BLaER1 treated with 17β-estradiol and CSF1 and Interleukin-3, amounts not matched to agents 10 nM and 100 nM (cell line): ENCODE measurements at regions not wholly inside any gene's neighbourhood (a gene's known extent, or its start where the extent isn't known, plus 50 kb on each side); places are given as distances from the start of the nearest gene placed in this dataset.

Source experiments
- H3K27ac ChIP-seq, 11 experiments: shearing (Covaris generic); formaldehyde crosslinking; 2 replicates each; pipeline ENCODE4 v1.8.1; 2022
- H3K27me3 ChIP-seq, 11 experiments: shearing (Covaris generic); formaldehyde crosslinking; 2 replicates each; pipeline ENCODE4 v1.8.1; 2022
- H3K36me3 ChIP-seq, 11 experiments: shearing (Covaris generic); formaldehyde crosslinking; 2 replicates each; pipeline ENCODE4 v1.8.1; 2022
- H3K4me1 ChIP-seq, 10 experiments: shearing (Covaris generic); formaldehyde crosslinking; 2 replicates each; pipeline ENCODE4 v1.8.1; 2022
- H3K4me2 ChIP-seq, 11 experiments: shearing (Covaris generic); formaldehyde crosslinking; 2 replicates each; pipeline ENCODE4 v1.8.1; 2022
- H3K4me3 ChIP-seq, 10 experiments: shearing (Covaris generic); formaldehyde crosslinking; 2 replicates each; pipeline ENCODE4 v1.8.1; 2022
- H3K9ac ChIP-seq, 11 experiments: shearing (Covaris generic); formaldehyde crosslinking; 2 replicates each; pipeline ENCODE4 v1.8.1; 2022
- H3K9me3 ChIP-seq, 11 experiments: shearing (Covaris generic); formaldehyde crosslinking; replicated peaks in 1 of 11; 2 replicates each; pipeline ENCODE4 v1.8.1; 2022
- H4K20me1 ChIP-seq, 11 experiments: shearing (Covaris generic); formaldehyde crosslinking; 2 replicates each; pipeline ENCODE4 v1.8.1; 2022
- Cebpa-rat ChIP-seq, 11 experiments: shearing (Covaris generic); IDR thresholded peaks; 2 replicates each; pipeline ENCODE4 v1.8.1; 2022

- peaks cover 0 to 62% (median 48%) of the 10 kb centered on the region in 10 experiments; a peak in 16 of 20 replicates for H3K4me1 ChIP-seq
- no peak overlapping the region for H3K4me3 ChIP-seq
- H3K9me3 ChIP-seq = peaks cover 42 to 65% (median 49%) of the 10 kb centered on the region in 11 experiments
- TF ChIP-seq Cebpa-rat (IDR thresholded peaks at IDR 0.05) = no peak
- no peak overlapping the region for H3K27ac ChIP-seq
- peaks cover 0 to 13% (median 0%) of the 10 kb centered on the region in 11 experiments; a peak in 3 of 22 replicates for H3K36me3 ChIP-seq
- H3K27me3 ChIP-seq = peaks cover 0 to 45% (median 11%) of the 10 kb centered on the region in 11 experiments; a peak in 13 of 22 replicates
- H4K20me1 ChIP-seq = no peaks in the 10 kb centered on the region; a peak in 1 of 22 replicates
- H3K4me2 ChIP-seq = peak overlapping the region in 10 of 11 experiments; percentile 10 to 87 (median 60); a peak in 19 of 22 replicates
- H3K9ac ChIP-seq = 0 out of 22 replicates have a peak overlapping the region, but pooled peaks of 1 of the 11 experiments have one; percentile 6
Observed at GRCh38 chr10:131774681-131775085, 126.1 kb upstream of the PPP2R2D start.

GRCh38 chr10:131775433-131775832 lies 125.4 kb upstream of the PPP2R2D start:
- 0 out of 20 replicates have a peak overlapping the region, but pooled peaks of 1 of the 10 experiments have one; percentile 4 for H3K4me3 ChIP-seq
- H3K9ac ChIP-seq = no peak overlapping the region
- no peak for TF ChIP-seq Cebpa-rat (IDR thresholded peaks at IDR 0.05)
- H3K27ac ChIP-seq = no peak overlapping the region
- peaks cover 42 to 73% (median 54%) of the 10 kb centered on the region in 11 experiments for H3K9me3 ChIP-seq
- peaks cover 0 to 57% (median 48%) of the 10 kb centered on the region in 10 experiments; a peak in 16 of 20 replicates for H3K4me1 ChIP-seq
- H3K4me2 ChIP-seq = peak overlapping the region in 9 of 11 experiments; percentile 42 to 87 (median 61); a peak in 18 of 22 replicates
- no peaks in the 10 kb centered on the region; a peak in 1 of 22 replicates for H4K20me1 ChIP-seq
- peaks cover 0 to 13% (median 0%) of the 10 kb centered on the region in 11 experiments; a peak in 3 of 22 replicates for H3K36me3 ChIP-seq
- H3K27me3 ChIP-seq = peaks cover 0 to 45% (median 11%) of the 10 kb centered on the region in 11 experiments; a peak in 13 of 22 replicates

GRCh38 chr10:131775833-131776232 lies 125.0 kb upstream of the PPP2R2D start:
- Histone ChIP-seq H3K9me3 (peaks cover 42 to 77% (median 58%) of the 10 kb centered on the region in 11 experiments), H3K4me3 (peak overlapping the region in 1 of 10 experiments; percentile 4; a peak in 1 of 20 replicates), H3K4me2 (peak overlapping the region in 9 of 11 experiments; percentile 42 to 87 (median 61); a peak in 13 of 22 replicates), H3K27ac (no peak overlapping the region), H3K27me3 (peaks cover 0 to 45% (median 11%) of the 10 kb centered on the region in 11 experiments; a peak in 13 of 22 replicates), H3K9ac (no peak overlapping the region), H3K4me1 (peaks cover 0 to 55% (median 48%) of the 10 kb centered on the region in 10 experiments; a peak in 16 of 20 replicates), H4K20me1 (no peaks in the 10 kb centered on the region; a peak in 1 of 22 replicates), H3K36me3 (peaks cover 0 to 13% (median 0%) of the 10 kb centered on the region in 11 experiments; a peak in 3 of 22 replicates)
- TF ChIP-seq Cebpa-rat (IDR thresholded peaks at IDR 0.05) = no peak

- Histone ChIP-seq H3K27me3 (peaks cover 0 to 44% (median 11%) of the 10 kb centered on the region in 11 experiments; a peak in 13 of 22 replicates), H3K4me3 (peak overlapping the region in 4 of 10 experiments; percentile 2 to 18 (median 10); a peak in 1 of 20 replicates), H3K9me3 (peaks cover 42 to 83% (median 61%) of the 10 kb centered on the region in 11 experiments), H3K4me1 (peaks cover 0 to 48% (median 42%) of the 10 kb centered on the region in 10 experiments; a peak in 16 of 20 replicates), H3K4me2 (no peak overlapping the region), H4K20me1 (no peaks in the 10 kb centered on the region; a peak in 1 of 22 replicates), H3K36me3 (peaks cover 0 to 13% (median 0%) of the 10 kb centered on the region in 11 experiments; a peak in 3 of 22 replicates), H3K27ac (no peak overlapping the region), H3K9ac (no peak overlapping the region)
- TF ChIP-seq Cebpa-rat (IDR thresholded peaks at IDR 0.05) = no peak
Observed at GRCh38 chr10:131776496-131776895, 124.3 kb upstream of the PPP2R2D start.

- H3K27me3 ChIP-seq = peaks cover 0 to 38% (median 11%) of the 10 kb centered on the region in 11 experiments; a peak in 13 of 22 replicates
- H3K4me1 ChIP-seq = peaks cover 0 to 42% (median 36%) of the 10 kb centered on the region in 10 experiments; a peak in 16 of 20 replicates
- peaks cover 46 to 90% (median 64%) of the 10 kb centered on the region in 11 experiments for H3K9me3 ChIP-seq
- no peak overlapping the region for H3K4me2 ChIP-seq
- peak overlapping the region in 2 of 10 experiments; percentile 2 to 18; a peak in 1 of 20 replicates for H3K4me3 ChIP-seq
- no peaks in the 10 kb centered on the region; a peak in 1 of 22 replicates for H4K20me1 ChIP-seq
- H3K9ac ChIP-seq = no peak overlapping the region
- H3K27ac ChIP-seq = no peak overlapping the region
- H3K36me3 ChIP-seq = peaks cover 0 to 13% (median 0%) of the 10 kb centered on the region in 11 experiments; a peak in 3 of 22 replicates
- TF ChIP-seq Cebpa-rat (IDR thresholded peaks at IDR 0.05) = no peak
Observed at GRCh38 chr10:131777162-131777561, 123.6 kb upstream of the PPP2R2D start.

DNA sequence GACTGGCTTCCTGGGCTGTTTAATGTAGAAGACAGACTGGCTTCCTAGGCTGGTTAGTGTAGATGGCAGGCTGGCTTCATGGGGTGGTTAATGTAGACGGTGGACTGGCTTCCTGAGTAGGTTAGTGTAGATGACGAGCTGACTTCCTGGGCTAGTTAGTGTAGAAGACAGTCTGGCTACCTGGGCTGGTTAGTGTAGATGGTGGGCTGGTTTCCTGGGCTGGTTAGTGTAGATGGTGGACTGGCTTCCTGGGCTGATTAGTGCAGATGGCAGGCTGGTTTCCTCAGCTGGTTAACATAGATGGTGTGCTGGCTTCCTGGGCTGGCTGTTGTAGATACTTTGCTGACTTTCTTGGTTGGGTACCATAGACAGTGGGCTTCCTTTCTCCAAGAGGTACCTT lies 122.9 kb upstream of the PPP2R2D start:
- Histone ChIP-seq H3K9ac (no peak overlapping the region), H3K4me2 (no peak overlapping the region), H4K20me1 (no peaks in the 10 kb centered on the region; a peak in 1 of 22 replicates), H3K27me3 (peaks cover 0 to 30% (median 11%) of the 10 kb centered on the region in 11 experiments; a peak in 13 of 22 replicates), H3K36me3 (peaks cover 0 to 13% (median 0%) of the 10 kb centered on the region in 11 experiments; a peak in 3 of 22 replicates), H3K4me1 (peaks cover 0 to 34% (median 28%) of the 10 kb centered on the region in 10 experiments; a peak in 16 of 20 replicates), H3K4me3 (peak overlapping the region in 1 of 10 experiments; percentile 2; a peak in 3 of 20 replicates), H3K9me3 (peaks cover 54 to 98% (median 71%) of the 10 kb centered on the region in 11 experiments), H3K27ac (no peak overlapping the region)
- no peak for TF ChIP-seq Cebpa-rat (IDR thresholded peaks at IDR 0.05)

GRCh38 chr10:131778385-131778784 lies 122.4 kb upstream of the PPP2R2D start:
- Histone ChIP-seq H3K4me1 (peaks cover 0 to 30% (median 24%) of the 10 kb centered on the region in 10 experiments; a peak in 16 of 20 replicates), H3K9me3 (peaks cover 59 to 100% (median 76%) of the 10 kb centered on the region in 11 experiments), H3K27ac (no peak overlapping the region)

GRCh38 chr10:131778842-131779241 lies 122.0 kb upstream of the PPP2R2D start:
- Histone ChIP-seq H3K4me1 (peaks cover 0 to 25% (median 19%) of the 10 kb centered on the region in 10 experiments; a peak in 16 of 20 replicates), H3K27ac (no peak overlapping the region), H3K27me3 (peaks cover 0 to 21% (median 6%) of the 10 kb centered on the region in 11 experiments; a peak in 13 of 22 replicates), H3K9me3 (peaks cover 63 to 100% (median 80%) of the 10 kb centered on the region in 11 experiments), H3K36me3 (peaks cover 0 to 13% (median 0%) of the 10 kb centered on the region in 11 experiments; a peak in 3 of 22 replicates), H3K4me3 (no peak overlapping the region), H3K9ac (no peak overlapping the region), H3K4me2 (peak overlapping the region in 2 of 11 experiments; percentile 6 to 16; a peak in 1 of 22 replicates), H4K20me1 (no peaks in the 10 kb centered on the region)
- TF ChIP-seq Cebpa-rat (IDR thresholded peaks at IDR 0.05) = no peak

More at GRCh38 chr10:131778385-131778784, 122.4 kb upstream of the PPP2R2D start:
- Histone ChIP-seq H3K36me3 (peaks cover 0 to 13% (median 0%) of the 10 kb centered on the region in 11 experiments; a peak in 3 of 22 replicates), H3K4me2 (peak overlapping the region in 3 of 11 experiments; percentile 4 to 16 (median 6); a peak in 1 of 22 replicates), H3K9ac (no peak overlapping the region), H3K4me3 (no peak overlapping the region; a peak in 1 of 20 replicates), H3K27me3 (peaks cover 0 to 25% (median 11%) of the 10 kb centered on the region in 11 experiments; a peak in 13 of 22 replicates), H4K20me1 (no peaks in the 10 kb centered on the region)
- TF ChIP-seq Cebpa-rat (IDR thresholded peaks at IDR 0.05) = no peak
